ENCODE measurements at regions not wholly inside any gene's neighbourhood (a gene's known extent, or its start where the extent isn't known, plus 50 kb on each side); places are given as distances from the start of the nearest gene placed in this dataset.
"Not testable (repeated sequence)": the region's sequence is repeated elsewhere in the genome, so short reads cannot be mapped to it uniquely, and the experiment has no call there.

- TF ChIP-seq CTCF (IDR thresholded peaks at IDR 0.05; ENCODE audit: low read length); EZH2 (IDR thresholded peaks at IDR 0.05; ENCODE audit: borderline replicate concordance, low read length): not testable (repeated sequence)
Observed at GRCh38 chr7:65545465-65546161, 172.0 kb downstream of the ZNF92 start.
